NB4 (cell line): ENCODE measurements at regions not wholly inside any gene's neighbourhood (a gene's known extent, or its start where the extent isn't known, plus 50 kb on each side); places are given as distances from the start of the nearest gene placed in this dataset.

Source experiments
- CTCF ChIP-seq: IDR thresholded peaks from one replicate; pipeline ENCODE4 v1.5.1; 2012; ENCODE audit warnings: low read depth, low read length
- MAX ChIP-seq: IDR thresholded peaks from 2 replicates; pipeline ENCODE4 v1.6.1; 2011; ENCODE audit warnings: low read depth, low read length
- MYC ChIP-seq: IDR thresholded peaks from 2 replicates; pipeline ENCODE4 v1.6.1; 2011; ENCODE audit warnings: low read depth, low read length
- POLR2A ChIP-seq: IDR thresholded peaks from 2 replicates; pipeline ENCODE4 v1.6.1; 2011; ENCODE audit warnings: mild to moderate bottlenecking; ENCODE audit not compliant: insufficient read length; ENCODE audit errors: extremely low read depth

GRCh38 chr6:98310443-98310842 is 523.9 kb upstream of the POU3F2 start:
- no peak for TF ChIP-seq POLR2A
- TF ChIP-seq CTCF, result no peak
- no peak for TF ChIP-seq MAX
- TF ChIP-seq MYC, result no peak
